SK-N-SH (cell line): ENCODE measurements at regions not wholly inside any gene's neighbourhood (a gene's known extent, or its start where the extent isn't known, plus 50 kb on each side); places are given as distances from the start of the nearest gene placed in this dataset.

ENCODE experiments used
- CTCF ChIA-PET: fragments of 300-600, 350-600 bp; formaldehyde crosslinking; extraction: SDS; loops from one replicate; lab custom pipeline; 2021; lab: Yijun Ruan, JAX
- POLR2A ChIA-PET: fragments of 350-600 bp; sonication (Branson Sonifier 250); formaldehyde crosslinking; extraction: SDS; loops from one replicate; lab custom pipeline; 2020; ENCODE audit warnings: antibody characterized with exemption, inconsistent platforms; lab: Yijun Ruan, JAX
- DNase-seq: peaks from one replicate; pipeline ENCODE4 v3.0.0; 2012
- H2AFZ ChIP-seq: fragments of 200-600 bp; sonication (generic); 2 replicates; pipeline ENCODE4 v1.8.1; 2016; ENCODE audit warnings: antibody characterized with exemption, mild to moderate bottlenecking, low read depth
- H3F3A ChIP-seq: fragments of 200-600 bp; sonication (generic); replicated peaks from 2 replicates; pipeline ENCODE3; 2016; ENCODE audit warnings: antibody characterized with exemption, mild to moderate bottlenecking; ENCODE audit not compliant: insufficient read depth
- H3K27ac ChIP-seq, 2 experiments: fragments of 200-500 bp in 1 of 2; fragments of 200-600 bp in 1 of 2; sonication (Bioruptor generic) in 1 of 2; sonication (generic), shearing (Covaris generic) in 1 of 2; 2 replicates each; pipeline versions ENCODE4 v1.5.1 to v1.6.1; 2014 to 2016; ENCODE audit warnings: low read depth in 2 of 2, inconsistent platforms in 1 of 2, low read length in 1 of 2, mild to moderate bottlenecking in 1 of 2, mixed read lengths in 1 of 2
- H3K27me3 ChIP-seq: fragments of 200-600 bp; sonication (generic), shearing (Covaris generic); 2 replicates; pipeline ENCODE4 v1.6.1; 2016; ENCODE audit warnings: mixed run types; ENCODE audit not compliant: insufficient read depth
- H3K36me3 ChIP-seq, 2 experiments: fragments of 200-500 bp in 1 of 2; fragments of 200-600 bp in 1 of 2; sonication (Bioruptor generic) in 1 of 2; sonication (generic) in 1 of 2; replicated peaks in 1 of 2; 2 replicates each; pipeline versions ENCODE3 to v1.5.1; 2014 to 2016; ENCODE audit warnings: low read length in 1 of 2, mild to moderate bottlenecking in 1 of 2; ENCODE audit not compliant: insufficient read depth in 2 of 2, control insufficient read depth in 1 of 2
- H3K4me1 ChIP-seq, 2 experiments: fragments of 200-500 bp in 1 of 2; fragments of 200-600 bp in 1 of 2; sonication (Bioruptor generic) in 1 of 2; sonication (generic), shearing (Covaris generic) in 1 of 2; 2 replicates each; pipeline versions ENCODE4 v1.5.1 to v1.6.1; 2014 to 2016; ENCODE audit warnings: low read depth in 1 of 2, low read length in 1 of 2, mixed run types in 1 of 2; ENCODE audit not compliant: insufficient read depth in 2 of 2, control insufficient read depth in 1 of 2
- H3K4me2 ChIP-seq: fragments of 200-600 bp; sonication (generic), shearing (Covaris generic); 2 replicates; pipeline ENCODE4 v1.6.1; 2017; ENCODE audit warnings: mixed run types
- H3K4me3 ChIP-seq, 2 experiments: fragments of 200-500 bp in 1 of 2; fragments of 200-600 bp in 1 of 2; sonication (Bioruptor generic) in 1 of 2; sonication (generic), shearing (Covaris generic) in 1 of 2; 2 replicates each; pipeline versions ENCODE4 v1.5.1 to v1.8.1; 2014 to 2016; ENCODE audit warnings: low read depth in 2 of 2, inconsistent platforms in 1 of 2, low read length in 1 of 2, mild to moderate bottlenecking in 1 of 2, mixed read lengths in 1 of 2, moderate library complexity in 1 of 2
- H3K79me2 ChIP-seq: fragments of 200-600 bp; sonication (generic); 2 replicates; pipeline ENCODE4 v1.8.1; 2017; ENCODE audit warnings: mild to moderate bottlenecking; ENCODE audit not compliant: insufficient read depth
- H3K9ac ChIP-seq: fragments of 200-600 bp; sonication (generic); 2 replicates; pipeline ENCODE4 v1.6.1; 2017; ENCODE audit warnings: mixed run types
- H3K9me2 ChIP-seq: fragments of 200-600 bp; sonication (generic); 2 replicates; pipeline ENCODE4 v1.6.1; 2017; ENCODE audit warnings: mixed run types
- H3K9me3 ChIP-seq: fragments of 200-600 bp; sonication (generic); 2 replicates; pipeline ENCODE4 v1.6.1; 2017; ENCODE audit warnings: mixed run types, mild to moderate bottlenecking, moderate library complexity
- H4K20me1 ChIP-seq: fragments of 200-600 bp; sonication (generic); 2 replicates; pipeline ENCODE4 v1.6.1; 2017; ENCODE audit warnings: mild to moderate bottlenecking, mixed run types; ENCODE audit not compliant: insufficient read depth
- CHD2 ChIP-seq: fragments of 150-350 bp; IDR thresholded peaks from 2 replicates; pipeline ENCODE4 v1.6.1; 2018; ENCODE audit warnings: low read length; ENCODE audit not compliant: partially characterized antibody
- ELF1 ChIP-seq: IDR thresholded peaks from 2 replicates; pipeline ENCODE4 v1.4.0; 2012
- EP300 ChIP-seq, 2 experiments: IDR thresholded peaks; 2 replicates each; pipeline versions ENCODE4 v1.4.0 to v1.6.1; 2012; ENCODE audit warnings: borderline replicate concordance in 1 of 2, low read depth in 1 of 2, low read length in 1 of 2
- FOSL2 ChIP-seq: IDR thresholded peaks from 2 replicates; pipeline ENCODE4 v1.4.0; 2012; ENCODE audit warnings: low read depth, mild to moderate bottlenecking, moderate library complexity, borderline replicate concordance
- FOXJ3 ChIP-seq: sonication (generic); formaldehyde crosslinking; IDR thresholded peaks from 2 replicates; pipeline ENCODE4 v1.5.1; 2020; ENCODE audit warnings: mild to moderate bottlenecking, missing genetic modification reagents
- FOXM1 ChIP-seq: IDR thresholded peaks from 2 replicates; pipeline ENCODE4 v1.4.0; 2012; ENCODE audit warnings: low read depth, mild to moderate bottlenecking
- GABPA ChIP-seq: IDR thresholded peaks from 2 replicates; pipeline ENCODE4 v1.4.0; 2012; ENCODE audit warnings: low read depth, mild to moderate bottlenecking
- GATA2 ChIP-seq: sonication (generic); formaldehyde crosslinking; IDR thresholded peaks from 2 replicates; pipeline ENCODE4 v1.5.0; 2020; ENCODE audit warnings: mild to moderate bottlenecking, missing genetic modification reagents
- MEF2A ChIP-seq: IDR thresholded peaks from 2 replicates; pipeline ENCODE4 v1.4.0; 2012; ENCODE audit warnings: low read depth, borderline replicate concordance
- PBX3 ChIP-seq: IDR thresholded peaks from 2 replicates; pipeline ENCODE4; 2012
- POLR2AphosphoS5 ChIP-seq: IDR thresholded peaks from 2 replicates; pipeline ENCODE4 v1.6.1; 2012; ENCODE audit warnings: low read depth, low read length
- RAD21 ChIP-seq: IDR thresholded peaks from 2 replicates; pipeline ENCODE4 v1.6.1; 2012; ENCODE audit warnings: mild to moderate bottlenecking, low read length
- RXRA ChIP-seq: IDR thresholded peaks from 2 replicates; pipeline ENCODE4 v1.4.0; 2012; ENCODE audit warnings: low read depth, mild to moderate bottlenecking, borderline replicate concordance
- SMC3 ChIP-seq: IDR thresholded peaks from 2 replicates; pipeline ENCODE4 v1.6.1; 2012; ENCODE audit warnings: low read depth, low read length, improper control_type of control experiment
- TAF1 ChIP-seq: IDR thresholded peaks from 2 replicates; pipeline ENCODE4 v1.6.1; 2012; ENCODE audit warnings: low read depth, mild to moderate bottlenecking, low read length, moderate library complexity, borderline replicate concordance
- TEAD4 ChIP-seq: IDR thresholded peaks from 2 replicates; pipeline ENCODE4 v1.4.0; 2012; ENCODE audit warnings: mild to moderate bottlenecking, borderline replicate concordance; ENCODE audit not compliant: insufficient read depth
- WGBS: methylation state at CpG from one replicate; pipeline ENCODE4 v1.1.6; 2017; ENCODE audit warnings: low lambda C conversion rate; 5-methylcytosine and 5-hydroxymethylcytosine counted together
- TF ChIP-seq, protein P1 (sequence below): IDR thresholded peaks from 2 replicates; pipeline ENCODE4 v1.4.0; 2012; ENCODE audit warnings: low read depth, borderline replicate concordance
- TF ChIP-seq, protein P2 (sequence below): IDR thresholded peaks from 2 replicates; pipeline ENCODE4 v1.6.1; 2012; ENCODE audit warnings: mild to moderate bottlenecking, low read depth, low read length, moderate library complexity

DNA sequence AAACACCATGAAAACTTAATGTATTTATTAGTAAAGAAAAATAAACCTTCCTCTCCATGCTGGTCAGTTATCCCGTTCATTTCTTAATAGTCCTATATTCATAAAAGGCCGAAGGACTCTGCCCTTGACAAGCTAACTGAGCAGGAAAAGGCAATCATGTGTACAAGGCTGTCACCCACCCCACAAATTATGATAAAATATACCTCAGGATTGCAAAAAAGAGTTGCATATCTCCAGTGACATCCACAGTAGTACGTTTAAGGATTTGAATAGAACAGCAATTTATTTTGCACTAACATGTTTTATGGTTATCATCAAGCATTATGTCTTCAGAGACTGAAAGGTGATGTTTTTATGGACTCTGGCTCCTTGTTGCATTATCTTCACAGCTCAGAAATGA is 157.6 kb downstream of the FOXB1 start:
- Histone ChIP-seq H3K79me2 (no peaks in the 10 kb centered on the region), H3K4me3 (no peak overlapping the region), H3K4me1 (no peaks in the 10 kb centered on the region), H2AFZ (no peak overlapping the region), H3K9me3 (no peaks in the 10 kb centered on the region), H3K36me3 (no peaks in the 10 kb centered on the region), H3F3A (no peaks in the 10 kb centered on the region), H3K27me3 (peaks cover 37% of the 10 kb centered on the region; the same call in 1 of the 2 replicates), H3K9ac (no peak overlapping the region), H3K9me2 (no peaks in the 10 kb centered on the region), H3K4me2 (no peak overlapping the region), H4K20me1 (no peaks in the 10 kb centered on the region), H3K27ac (no peak overlapping the region)
- POLR2A ChIA-PET, result no interaction called here
- WGBS, result 10% methylated on average over 3 of the region's 3 CpGs
- DNase-seq, result no peak
- TF ChIP-seq PBX3 (no peak), TAF1 (no peak), FOSL2 (no peak), FOXM1 (no peak), ELF1 (no peak), EP300 (IDR thresholded peaks at IDR 0.05; ENCODE audit: borderline replicate concordance in 1 of 2, low read depth in 1 of 2, low read length in 1 of 2) (no peak), CHD2 (no peak), SMC3 (no peak), RAD21 (no peak), TEAD4 (no peak)
- CTCF ChIA-PET, result interaction anchor here (0.6 kb wide), 1 partner anchor 13 kb away, joined by 3 read pairs; no protein-coding TSS in a partner anchor

GRCh38 chr15:60162251-60162967 is 158.3 kb downstream of the FOXB1 start:
- Histone ChIP-seq H3K4me3 (no peak overlapping the region), H3K9ac (no peak overlapping the region), H3K27me3 (peaks cover 37% of the 10 kb centered on the region; the same call in 1 of the 2 replicates), H3K9me2 (no peaks in the 10 kb centered on the region), H3K79me2 (no peaks in the 10 kb centered on the region), H3K4me1 (no peaks in the 10 kb centered on the region), H3K4me2 (no peak overlapping the region), H4K20me1 (no peaks in the 10 kb centered on the region), H2AFZ (no peak overlapping the region), H3K9me3 (no peaks in the 10 kb centered on the region), H3K27ac (no peak overlapping the region), H3K36me3 (no peaks in the 10 kb centered on the region), H3F3A (no peaks in the 10 kb centered on the region)
- WGBS, result 7% methylated on average over 7 of the region's 7 CpGs
- CTCF ChIA-PET, result interaction anchor here (1.5 kb wide), 1 partner anchor 164 kb away, joined by 3 read pairs; no protein-coding TSS in a partner anchor
- POLR2A ChIA-PET, result no interaction called here
- DNase-seq, result no peak
- TF ChIP-seq ELF1, result no peak
- TF ChIP-seq MEF2A, result no peak
- TF ChIP-seq, protein P1, sequence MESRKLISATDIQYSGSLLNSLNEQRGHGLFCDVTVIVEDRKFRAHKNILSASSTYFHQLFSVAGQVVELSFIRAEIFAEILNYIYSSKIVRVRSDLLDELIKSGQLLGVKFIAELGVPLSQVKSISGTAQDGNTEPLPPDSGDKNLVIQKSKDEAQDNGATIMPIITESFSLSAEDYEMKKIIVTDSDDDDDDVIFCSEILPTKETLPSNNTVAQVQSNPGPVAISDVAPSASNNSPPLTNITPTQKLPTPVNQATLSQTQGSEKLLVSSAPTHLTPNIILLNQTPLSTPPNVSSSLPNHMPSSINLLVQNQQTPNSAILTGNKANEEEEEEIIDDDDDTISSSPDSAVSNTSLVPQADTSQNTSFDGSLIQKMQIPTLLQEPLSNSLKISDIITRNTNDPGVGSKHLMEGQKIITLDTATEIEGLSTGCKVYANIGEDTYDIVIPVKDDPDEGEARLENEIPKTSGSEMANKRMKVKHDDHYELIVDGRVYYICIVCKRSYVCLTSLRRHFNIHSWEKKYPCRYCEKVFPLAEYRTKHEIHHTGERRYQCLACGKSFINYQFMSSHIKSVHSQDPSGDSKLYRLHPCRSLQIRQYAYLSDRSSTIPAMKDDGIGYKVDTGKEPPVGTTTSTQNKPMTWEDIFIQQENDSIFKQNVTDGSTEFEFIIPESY, result no peak
- no peak for TF ChIP-seq FOXJ3 (CRISPR knock-in tag)
- TF ChIP-seq TAF1, result no peak
- no peak for TF ChIP-seq GABPA
- TF ChIP-seq POLR2AphosphoS5, result no peak
- no peak for TF ChIP-seq RXRA
- TF ChIP-seq, protein P2, sequence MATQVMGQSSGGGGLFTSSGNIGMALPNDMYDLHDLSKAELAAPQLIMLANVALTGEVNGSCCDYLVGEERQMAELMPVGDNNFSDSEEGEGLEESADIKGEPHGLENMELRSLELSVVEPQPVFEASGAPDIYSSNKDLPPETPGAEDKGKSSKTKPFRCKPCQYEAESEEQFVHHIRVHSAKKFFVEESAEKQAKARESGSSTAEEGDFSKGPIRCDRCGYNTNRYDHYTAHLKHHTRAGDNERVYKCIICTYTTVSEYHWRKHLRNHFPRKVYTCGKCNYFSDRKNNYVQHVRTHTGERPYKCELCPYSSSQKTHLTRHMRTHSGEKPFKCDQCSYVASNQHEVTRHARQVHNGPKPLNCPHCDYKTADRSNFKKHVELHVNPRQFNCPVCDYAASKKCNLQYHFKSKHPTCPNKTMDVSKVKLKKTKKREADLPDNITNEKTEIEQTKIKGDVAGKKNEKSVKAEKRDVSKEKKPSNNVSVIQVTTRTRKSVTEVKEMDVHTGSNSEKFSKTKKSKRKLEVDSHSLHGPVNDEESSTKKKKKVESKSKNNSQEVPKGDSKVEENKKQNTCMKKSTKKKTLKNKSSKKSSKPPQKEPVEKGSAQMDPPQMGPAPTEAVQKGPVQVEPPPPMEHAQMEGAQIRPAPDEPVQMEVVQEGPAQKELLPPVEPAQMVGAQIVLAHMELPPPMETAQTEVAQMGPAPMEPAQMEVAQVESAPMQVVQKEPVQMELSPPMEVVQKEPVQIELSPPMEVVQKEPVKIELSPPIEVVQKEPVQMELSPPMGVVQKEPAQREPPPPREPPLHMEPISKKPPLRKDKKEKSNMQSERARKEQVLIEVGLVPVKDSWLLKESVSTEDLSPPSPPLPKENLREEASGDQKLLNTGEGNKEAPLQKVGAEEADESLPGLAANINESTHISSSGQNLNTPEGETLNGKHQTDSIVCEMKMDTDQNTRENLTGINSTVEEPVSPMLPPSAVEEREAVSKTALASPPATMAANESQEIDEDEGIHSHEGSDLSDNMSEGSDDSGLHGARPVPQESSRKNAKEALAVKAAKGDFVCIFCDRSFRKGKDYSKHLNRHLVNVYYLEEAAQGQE, result no peak
- no peak for TF ChIP-seq GATA2 (CRISPR knock-in tag)
- no peak for TF ChIP-seq RAD21
- no peak for TF ChIP-seq PBX3
